HG03354 (cell line): ENCODE measurements at regions not wholly inside any gene's neighbourhood (a gene's known extent, or its start where the extent isn't known, plus 50 kb on each side); places are given as distances from the start of the nearest gene placed in this dataset.

Experiments used
- ATAC-seq: cut with Tn5 transposase; IDR thresholded peaks from one replicate; pipeline ENCODE4 v1.9.1; 2021; ENCODE audit warnings: mild to moderate bottlenecking; ENCODE audit not compliant: unreplicated experiment, poor library complexity, severe bottlenecking

DNA sequence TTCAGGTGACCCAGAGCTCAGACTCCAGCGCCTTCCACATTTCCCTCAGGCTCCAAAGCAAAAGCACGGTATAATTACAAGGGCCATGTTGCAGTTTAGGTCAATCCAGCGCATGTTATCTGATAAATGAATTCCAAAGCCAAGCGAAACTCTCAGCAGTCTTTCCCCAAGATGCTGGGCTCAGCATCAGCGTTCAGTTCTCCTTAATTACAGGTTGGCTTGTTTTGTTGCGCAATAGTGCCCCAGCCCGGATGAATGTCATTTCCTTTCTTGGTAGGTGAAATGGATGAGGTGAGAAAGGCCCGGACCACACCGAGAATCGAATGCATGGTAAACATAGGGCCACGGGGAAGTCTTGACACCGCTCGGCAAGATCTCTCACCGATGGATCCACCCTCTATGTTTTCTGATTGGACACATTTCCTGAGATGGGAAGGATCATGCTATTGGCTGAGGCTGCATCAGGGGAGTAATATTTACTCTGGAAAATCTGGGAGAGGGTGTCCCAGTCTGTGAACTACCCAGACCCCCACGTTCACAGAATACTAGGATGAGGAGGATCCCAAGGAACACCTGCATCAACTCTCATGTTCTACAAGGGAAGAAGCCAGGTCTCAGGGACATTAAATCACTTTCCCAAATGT lies 221.2 kb upstream of the ANKRD55 start:
- ATAC-seq, result no peak

DNA sequence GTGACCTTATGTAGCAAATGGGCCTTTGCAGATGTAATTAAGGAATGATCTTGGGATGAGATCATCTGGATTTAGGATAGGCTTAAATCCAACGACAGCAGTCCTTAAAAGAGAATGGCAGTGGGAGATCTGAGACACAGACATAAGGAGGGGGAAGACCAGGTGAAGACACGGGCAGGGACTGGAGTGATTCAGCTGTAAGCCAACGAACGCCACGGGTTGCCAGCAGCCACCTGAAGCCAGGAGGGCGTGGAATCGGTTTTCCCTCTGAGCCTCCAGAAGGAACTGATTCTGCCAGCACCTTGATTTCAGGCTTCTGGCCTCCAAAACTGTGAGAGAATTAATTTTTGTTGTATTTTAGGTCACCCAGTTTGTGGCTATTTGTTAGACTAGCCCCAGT lies 218.6 kb upstream of the ANKRD55 start:
- ATAC-seq, result no peak

DNA sequence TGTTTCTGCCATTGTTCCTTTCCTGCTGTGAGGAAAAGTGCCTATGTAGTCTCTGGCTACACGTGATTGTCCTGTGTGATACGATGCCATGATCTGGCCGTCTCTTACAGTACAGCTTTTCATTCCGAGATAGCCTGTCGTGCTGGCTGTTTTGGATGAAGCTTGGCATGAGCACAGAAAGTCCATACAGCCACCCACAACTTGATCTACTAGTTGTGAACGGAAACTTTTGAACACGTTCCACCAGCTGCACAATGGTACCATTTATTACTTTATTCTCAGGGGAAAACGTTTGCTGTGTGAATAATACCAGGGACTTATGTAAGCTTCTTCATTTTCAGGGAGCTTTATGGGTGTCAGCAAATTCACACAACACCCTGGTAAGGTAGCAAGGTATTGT lies 217.6 kb upstream of the ANKRD55 start:
- no peak for ATAC-seq

DNA sequence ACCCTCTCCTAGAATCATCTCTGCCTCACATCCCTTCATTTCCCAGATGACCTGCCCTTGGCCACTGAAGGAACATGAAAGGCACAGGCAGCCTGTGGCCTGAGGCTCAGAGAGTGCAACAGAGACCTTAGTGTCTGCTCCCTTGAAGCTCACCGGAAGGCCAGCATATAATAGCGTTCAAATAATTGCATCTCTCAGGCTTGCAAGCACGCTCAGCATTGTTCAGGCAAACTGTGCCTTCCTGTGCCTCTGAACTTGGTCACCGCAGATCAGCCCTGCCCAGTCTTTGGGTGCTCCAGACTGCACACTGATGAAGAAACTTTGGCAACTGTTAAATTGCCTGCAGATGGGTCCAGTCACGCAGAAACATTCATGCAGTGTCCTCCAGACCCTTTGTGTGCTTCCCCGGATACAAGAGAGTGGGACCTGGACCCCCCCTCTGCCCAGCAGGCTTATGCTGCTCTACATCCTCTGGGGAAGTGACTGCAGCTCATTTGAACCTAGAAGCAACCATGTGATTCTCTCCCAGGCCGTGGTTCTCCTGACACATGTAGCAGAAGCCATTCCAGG lies 216.0 kb upstream of the ANKRD55 start:
- ATAC-seq, result no peak

DNA sequence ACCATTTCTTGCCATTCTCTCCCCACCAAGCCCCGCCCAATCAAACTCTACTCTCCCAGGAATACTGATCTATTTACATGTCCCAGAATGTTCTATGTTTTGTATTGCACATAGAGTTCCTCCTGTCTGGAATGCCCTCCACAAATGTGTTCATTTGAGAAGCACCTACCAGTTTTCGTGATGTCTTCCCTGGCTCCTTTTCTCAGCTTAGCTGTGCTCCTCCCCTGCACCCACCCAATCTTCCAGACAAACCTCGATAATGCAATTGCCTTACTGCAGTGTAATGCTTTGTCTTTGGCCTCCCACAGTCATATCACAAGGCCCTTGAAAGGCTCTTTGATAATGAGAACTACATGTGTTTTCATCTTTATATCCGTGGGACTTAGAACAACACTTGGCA lies 214.5 kb upstream of the ANKRD55 start:
- no peak for ATAC-seq

DNA sequence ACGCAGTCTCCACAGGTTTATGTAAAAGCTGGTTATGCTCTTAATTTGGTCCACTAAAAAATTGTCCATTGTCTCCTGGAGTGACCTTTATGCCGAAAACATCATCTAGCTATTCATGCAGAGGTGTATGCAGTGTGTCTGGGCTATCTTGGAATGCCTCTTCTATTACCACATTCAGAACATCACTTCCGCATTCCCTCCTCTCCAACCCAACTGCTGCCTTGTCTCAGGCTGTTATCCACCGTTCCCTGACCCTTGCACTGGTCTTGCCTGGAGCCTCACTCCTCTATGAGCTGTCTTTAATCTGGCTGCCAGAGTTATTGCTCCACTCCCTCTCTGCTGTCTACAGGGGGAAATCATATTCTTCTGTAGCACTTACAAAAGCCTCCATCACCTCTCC lies 214.1 kb upstream of the ANKRD55 start:
- no peak for ATAC-seq

DNA sequence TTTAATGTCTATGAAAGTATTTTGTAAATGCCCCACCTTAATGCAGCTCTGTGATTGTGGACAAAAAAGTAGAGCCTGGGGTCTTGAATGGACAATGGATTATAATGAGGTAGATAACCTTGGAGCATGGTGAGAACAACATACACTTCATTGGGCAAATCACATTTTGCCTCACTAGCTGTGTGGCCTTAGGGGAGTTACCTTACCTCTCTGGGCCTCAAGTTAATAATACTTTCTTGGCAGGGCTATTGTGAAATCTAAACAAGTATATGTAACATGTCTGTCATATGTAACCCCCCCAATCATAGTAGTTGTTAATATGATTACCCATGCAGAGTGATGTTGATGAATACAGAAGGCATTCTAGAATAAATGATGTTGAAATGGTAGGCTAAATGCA lies 213.6 kb upstream of the ANKRD55 start:
- no peak for ATAC-seq

DNA sequence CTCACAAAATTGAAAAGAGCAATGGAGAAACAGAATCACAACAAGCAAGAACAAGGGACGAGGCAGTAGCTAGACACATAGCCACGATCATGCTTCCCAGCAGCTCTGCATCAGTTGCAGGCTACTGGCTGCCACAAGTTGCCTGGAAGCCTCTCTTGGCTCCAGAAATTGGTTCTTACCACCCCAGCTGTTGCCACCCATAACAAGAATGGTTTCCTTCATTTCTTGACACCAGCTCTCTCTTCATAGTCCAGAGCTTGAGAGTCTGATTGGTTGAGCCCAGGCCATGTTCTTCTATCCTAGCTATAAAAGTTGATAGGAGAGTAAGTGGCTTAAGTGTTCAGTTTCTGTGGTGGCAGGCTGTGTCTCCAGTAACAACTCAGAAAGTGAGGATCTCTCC lies 210.7 kb upstream of the ANKRD55 start:
- ATAC-seq, result no peak

DNA sequence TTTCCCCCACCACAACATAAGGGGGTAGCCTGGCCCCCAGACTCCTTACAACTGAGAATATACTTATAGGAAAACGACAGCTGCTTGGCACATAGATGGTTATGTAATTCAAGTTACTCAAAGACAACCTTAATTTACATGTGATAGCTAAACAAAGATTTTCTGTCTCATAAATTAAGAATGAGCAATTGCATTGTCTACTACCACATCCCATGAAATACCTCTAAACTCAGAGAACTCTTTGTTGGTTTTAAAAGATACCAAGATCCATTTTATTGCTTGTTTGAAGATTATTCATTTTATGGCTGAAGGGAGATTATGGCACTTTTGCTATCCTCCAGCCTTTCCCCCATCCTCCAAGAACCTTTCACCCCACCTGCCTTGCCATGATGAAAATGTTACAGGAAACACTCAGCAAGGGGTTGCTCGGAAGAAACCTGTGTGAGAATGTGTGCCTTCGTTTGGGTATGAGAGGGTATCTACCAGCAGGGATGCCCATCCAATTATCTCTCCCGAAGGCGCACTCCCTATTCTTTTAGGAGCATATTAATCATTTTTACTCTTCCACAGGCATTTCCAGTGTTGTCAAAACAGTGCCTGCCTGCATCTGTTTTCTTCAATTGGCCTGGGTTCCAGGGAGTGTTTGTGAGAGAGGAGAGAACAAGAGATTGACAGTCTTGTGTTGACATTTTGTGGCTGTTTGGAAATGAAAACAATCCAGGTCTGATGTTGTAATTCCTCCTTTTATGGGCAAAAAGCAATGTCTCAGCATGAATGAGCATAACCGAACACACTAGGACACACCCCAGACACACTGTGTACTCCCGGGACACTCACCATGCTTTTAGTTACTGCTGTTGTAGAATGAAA lies 208.0 kb upstream of the ANKRD55 start:
- no peak for ATAC-seq

DNA sequence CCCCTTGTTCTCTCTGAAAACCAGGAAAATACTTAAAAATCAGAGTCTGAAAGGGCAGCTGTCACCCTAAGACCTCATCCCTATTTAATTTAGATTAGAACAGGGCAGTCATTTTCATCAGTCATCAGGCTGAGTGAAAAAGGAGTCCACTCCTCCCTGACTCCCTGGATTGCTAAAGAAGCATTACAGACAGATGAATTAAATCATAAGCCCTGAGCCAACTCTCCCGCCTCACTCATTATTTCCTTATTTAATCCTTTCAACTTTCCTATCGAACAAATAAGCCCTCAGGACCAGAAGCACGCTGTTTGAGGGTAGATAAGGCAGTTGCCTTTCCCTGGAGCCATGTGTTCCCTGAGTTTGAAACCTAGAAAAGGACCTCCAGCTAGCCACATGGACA lies 201.9 kb upstream of the ANKRD55 start:
- ATAC-seq, result no peak

DNA sequence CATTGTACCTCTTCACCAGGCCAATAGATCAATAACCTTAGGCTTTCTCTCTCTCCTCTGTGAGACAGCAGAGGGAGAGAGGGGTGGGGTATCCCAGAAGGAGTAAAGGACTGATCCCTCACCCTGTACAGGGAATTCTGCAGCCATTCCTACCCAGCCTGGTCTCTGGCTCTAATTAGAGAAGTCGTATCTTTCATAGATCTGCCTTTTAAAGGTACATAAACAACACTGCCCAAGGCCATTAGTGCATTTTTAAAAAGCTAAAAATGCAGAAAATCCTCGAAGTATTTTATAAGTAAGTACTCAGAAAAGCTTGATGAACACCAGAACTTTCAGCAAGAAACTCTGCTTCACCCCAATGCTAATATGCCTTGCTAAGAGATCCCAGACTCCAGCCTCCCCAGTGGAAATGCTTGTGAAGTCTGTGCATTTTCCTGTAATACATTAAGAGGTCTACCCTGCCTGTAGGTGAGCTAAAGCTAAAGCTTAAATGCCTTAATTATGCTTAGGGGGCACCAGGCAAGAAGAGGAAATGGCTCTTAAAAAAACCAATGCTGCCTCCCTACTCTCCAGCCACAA lies 200.0 kb upstream of the ANKRD55 start:
- ATAC-seq, result no peak

DNA sequence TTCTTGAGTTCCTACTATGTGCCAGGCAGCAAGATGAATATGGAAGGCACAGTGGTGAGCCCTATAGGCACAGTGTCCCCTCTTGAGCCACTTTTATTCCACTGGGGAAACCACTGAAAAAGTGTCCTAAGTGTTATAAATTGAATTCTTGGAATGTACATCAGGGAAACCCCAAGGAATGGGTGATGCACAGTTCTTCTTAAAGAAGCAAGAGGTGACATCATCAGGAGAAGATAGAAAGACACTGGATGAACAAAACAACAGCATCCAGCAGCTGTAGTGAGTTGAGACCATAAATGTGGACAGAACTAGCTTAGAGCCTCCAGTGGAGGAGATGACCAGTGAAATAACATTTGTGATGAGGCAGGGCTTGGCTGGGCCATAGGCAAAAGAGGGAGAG lies 199.2 kb upstream of the ANKRD55 start:
- no peak for ATAC-seq

DNA sequence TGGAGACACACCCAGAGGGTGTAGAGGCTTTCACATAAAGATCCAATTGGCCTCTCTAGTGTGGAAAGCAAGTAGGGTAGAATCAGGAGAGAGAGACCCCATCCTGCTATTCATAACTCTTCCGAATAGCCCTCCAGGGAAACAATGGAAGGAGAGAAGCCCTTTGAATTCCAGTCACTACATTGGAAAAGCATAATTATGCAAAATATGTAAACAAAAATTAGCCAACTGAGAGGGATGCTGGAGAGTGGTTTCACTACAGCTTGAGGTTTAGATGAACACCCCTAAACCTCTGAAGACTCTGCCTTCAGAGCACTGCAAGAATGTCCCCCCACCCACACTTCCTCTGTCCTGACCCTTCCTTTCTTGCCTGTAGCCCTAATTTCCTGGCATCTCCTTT lies 197.3 kb upstream of the ANKRD55 start:
- no peak for ATAC-seq

DNA sequence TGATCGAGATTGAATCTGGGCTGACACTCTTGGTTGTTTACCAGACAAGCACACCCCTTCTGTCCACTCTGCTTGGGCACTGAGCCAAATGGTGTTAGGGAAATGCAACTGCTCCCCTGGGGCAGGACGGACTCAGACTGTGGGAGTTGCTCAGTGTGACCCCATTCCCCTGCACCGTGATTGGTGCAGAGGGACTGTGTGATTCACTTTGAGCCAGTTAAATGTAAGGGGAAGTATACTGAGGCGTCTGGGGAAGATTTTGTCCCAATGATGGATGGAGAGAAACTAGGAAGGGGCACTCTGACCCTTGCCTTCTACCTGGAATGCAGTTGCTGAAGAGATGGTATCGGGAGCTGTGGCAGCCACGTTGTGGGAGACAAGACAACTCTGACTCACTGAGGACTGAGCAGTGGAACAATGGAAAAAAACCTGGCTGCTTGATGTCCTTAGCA lies 196.0 kb upstream of the ANKRD55 start:
- ATAC-seq, result no peak

DNA sequence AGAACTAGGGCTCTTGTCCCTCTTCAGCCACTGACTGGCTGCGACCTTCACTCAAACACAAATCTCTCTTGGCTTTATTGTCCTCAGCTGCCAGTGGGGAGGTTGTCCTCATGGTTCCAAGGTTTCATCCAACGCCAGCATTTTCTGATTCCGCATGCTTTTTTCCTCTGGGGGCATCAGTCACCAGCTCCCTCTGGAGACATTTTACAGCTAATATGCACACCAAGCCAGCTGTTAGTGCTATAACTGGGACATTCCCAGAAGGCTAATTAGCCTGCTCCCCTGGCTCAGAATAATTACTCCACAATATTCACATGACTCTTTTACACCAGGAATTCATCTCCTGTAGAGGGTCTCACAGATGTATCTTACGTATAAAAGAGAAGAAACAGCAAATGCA lies 193.6 kb upstream of the ANKRD55 start:
- no peak for ATAC-seq

DNA sequence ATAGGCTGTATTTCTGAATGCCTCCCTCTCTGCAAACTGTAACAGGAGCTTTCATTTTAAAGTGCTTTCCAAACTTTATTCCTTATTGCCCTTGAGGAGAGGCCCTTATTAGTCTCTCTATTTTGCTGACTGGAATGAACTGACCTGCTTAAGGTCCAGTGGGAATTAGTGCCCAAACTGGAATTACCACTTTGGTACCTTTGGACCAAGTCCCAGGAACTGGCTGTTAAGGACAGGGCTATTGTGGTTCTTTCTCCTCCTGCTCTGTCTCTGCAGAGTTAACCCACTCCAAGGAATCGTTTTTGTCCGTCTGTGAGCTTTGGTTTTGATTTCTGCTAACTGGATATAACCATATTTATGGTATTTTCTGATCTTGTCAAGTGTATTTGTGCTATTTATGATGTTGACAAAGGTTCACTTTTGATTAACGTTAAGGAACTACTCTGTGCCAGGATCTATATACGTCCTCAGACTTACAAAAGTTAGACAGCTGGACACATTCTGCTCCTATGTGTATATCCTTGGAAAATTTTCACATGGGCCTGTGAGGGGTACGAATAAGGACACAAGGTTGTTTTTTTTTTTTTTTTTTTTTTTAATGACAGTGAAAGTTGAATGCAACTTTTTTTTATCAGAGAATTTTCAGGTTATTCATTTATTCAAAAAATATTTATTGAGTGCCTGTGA lies 189.1 kb upstream of the ANKRD55 start:
- ATAC-seq, result no peak

DNA sequence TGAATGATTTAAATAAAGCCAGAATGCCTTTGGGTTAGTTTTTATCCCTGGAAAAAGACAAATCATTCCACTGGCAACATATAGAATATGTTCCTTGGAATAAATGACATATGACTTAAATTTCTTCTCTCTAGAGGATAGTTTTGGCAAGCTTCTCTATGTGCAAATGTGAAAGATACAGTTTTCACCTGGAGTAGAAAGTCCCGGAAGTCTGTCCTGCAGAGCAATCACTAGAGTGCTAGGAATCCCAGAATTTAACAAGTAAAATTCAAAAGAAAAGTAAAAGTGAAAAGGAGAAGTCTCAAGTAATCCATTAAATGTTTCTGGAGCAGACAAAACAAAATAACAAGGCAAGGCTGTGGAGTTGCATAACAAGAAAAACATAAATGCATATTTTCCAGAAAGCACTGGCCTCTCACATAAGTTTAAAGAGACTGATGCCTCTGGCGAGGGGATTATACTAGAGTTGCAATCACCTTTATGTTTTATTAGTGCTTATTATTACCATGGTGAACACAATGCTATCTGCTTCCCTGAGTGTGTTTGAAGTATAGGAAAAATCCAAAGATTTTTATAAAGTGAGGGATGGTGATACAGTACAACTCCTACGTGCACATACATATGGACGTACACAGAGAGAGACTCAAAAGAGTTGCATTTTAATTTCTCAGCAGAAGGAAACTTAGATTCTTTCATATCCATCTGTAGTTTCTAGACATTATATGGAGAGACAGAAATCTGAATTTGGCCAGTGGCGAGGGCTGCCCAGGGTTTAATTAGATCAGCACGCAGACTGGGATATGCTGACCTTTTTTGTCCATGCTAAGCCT lies 188.3 kb upstream of the ANKRD55 start:
- ATAC-seq, result no peak

DNA sequence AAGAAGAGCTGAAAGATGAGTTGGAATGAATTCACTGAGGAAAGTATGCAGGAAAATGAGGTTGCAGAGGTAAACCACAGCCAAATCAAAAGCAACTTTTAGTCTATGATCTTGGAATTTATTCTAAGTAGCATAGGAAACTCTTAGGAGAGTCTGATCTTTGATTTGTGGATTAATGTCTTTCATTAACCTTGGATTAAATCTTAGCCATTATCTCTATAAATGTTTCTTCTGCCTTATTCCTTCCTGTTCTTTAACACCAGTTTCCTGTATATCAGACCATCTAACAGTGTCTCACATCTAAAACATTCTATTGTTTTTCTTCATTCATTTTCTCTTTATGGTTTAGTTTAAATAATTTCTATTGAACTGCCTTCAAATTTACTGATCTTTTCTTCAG lies 187.2 kb upstream of the ANKRD55 start:
- ATAC-seq, result no peak

DNA sequence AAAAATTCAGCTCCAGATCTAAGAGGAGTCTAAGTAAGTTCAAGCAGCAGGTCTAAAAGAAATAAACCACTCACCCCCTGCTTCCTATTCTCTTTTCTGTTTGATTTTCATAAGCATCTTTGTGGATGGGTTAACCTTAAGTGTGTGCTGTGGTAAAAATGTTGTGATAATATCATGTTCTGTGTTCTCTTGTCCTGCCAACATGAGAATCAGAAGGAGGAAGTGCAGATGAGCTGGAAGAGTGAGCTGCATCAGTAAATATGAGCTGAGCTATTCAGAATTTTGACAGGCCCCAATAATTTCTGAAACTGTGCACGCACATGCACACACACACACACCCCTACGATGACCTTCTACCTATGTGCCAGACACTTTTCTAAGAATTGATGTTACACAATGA lies 186.5 kb upstream of the ANKRD55 start:
- ATAC-seq, result no peak
